Mesenchymal stem cell (in vitro differentiated cells and primary cell): ENCODE measurements at regions not wholly inside any gene's neighbourhood (a gene's known extent, or its start where the extent isn't known, plus 50 kb on each side); places are given as distances from the start of the nearest gene placed in this dataset.

ENCODE experiments used
- DNase-seq: peaks from one replicate; pipeline ENCODE4 v3.0.0-alpha.2; 2013
- H2AFZ ChIP-seq: one replicate; pipeline ENCODE4 v1.6.1; 2013; ENCODE audit warnings: low read depth, mild to moderate bottlenecking, control low read depth, inconsistent platforms, low read length, moderate library complexity
- H2AK5ac ChIP-seq: 2 replicates; pipeline ENCODE4 v1.6.1; 2013; ENCODE audit warnings: low read length, moderate library complexity, mild to moderate bottlenecking, inconsistent platforms; ENCODE audit not compliant: severe bottlenecking
- H2BK120ac ChIP-seq: one replicate; pipeline ENCODE4 v1.6.1; 2013; ENCODE audit warnings: low read depth, mild to moderate bottlenecking, inconsistent platforms, low read length, moderate library complexity
- H2BK12ac ChIP-seq, 2 experiments: one replicate each; pipeline ENCODE4 v1.6.1; 2013; ENCODE audit warnings: inconsistent platforms in 2 of 2, low read length in 2 of 2, mild to moderate bottlenecking in 2 of 2, moderate library complexity in 2 of 2, control low read depth in 1 of 2
- H2BK15ac ChIP-seq: one replicate; pipeline ENCODE4 v1.6.1; 2013; ENCODE audit warnings: mild to moderate bottlenecking, low read depth, inconsistent platforms; ENCODE audit not compliant: poor library complexity, severe bottlenecking
- H2BK5ac ChIP-seq: 2 replicates; pipeline ENCODE4 v1.6.1; 2013; ENCODE audit warnings: low read depth, mild to moderate bottlenecking, low read length, control low read depth, inconsistent platforms; ENCODE audit not compliant: poor library complexity, severe bottlenecking
- H3K14ac ChIP-seq, 2 experiments: one replicate each; pipeline ENCODE4 v1.6.1; 2013; ENCODE audit warnings: inconsistent platforms in 2 of 2, low read length in 2 of 2, control low read depth in 1 of 2, mild to moderate bottlenecking in 1 of 2, moderate library complexity in 1 of 2
- H3K18ac ChIP-seq, 2 experiments: one replicate each; pipeline ENCODE4 v1.6.1; 2013; ENCODE audit warnings: inconsistent platforms in 2 of 2, low read length in 2 of 2, control low read depth in 1 of 2, low read depth in 1 of 2, mild to moderate bottlenecking in 1 of 2
- H3K23ac ChIP-seq, 2 experiments: one replicate each; pipeline ENCODE4 v1.6.1; 2013; ENCODE audit warnings: inconsistent platforms in 2 of 2, low read length in 2 of 2, mild to moderate bottlenecking in 2 of 2, moderate library complexity in 2 of 2, control low read depth in 1 of 2
- H3K27ac ChIP-seq: 2 replicates; pipeline ENCODE4 v1.5.1; 2013; ENCODE audit warnings: mild to moderate bottlenecking, moderate library complexity, low read length, control low read depth, inconsistent platforms; ENCODE audit not compliant: poor library complexity, severe bottlenecking
- H3K27me3 ChIP-seq, 2 experiments: 2 replicates each; pipeline versions ENCODE4 v1.6.1 to v1.7.0; 2013; ENCODE audit warnings: low read length in 2 of 2, mild to moderate bottlenecking in 2 of 2, moderate library complexity in 2 of 2, control low read depth in 1 of 2, inconsistent platforms in 1 of 2; ENCODE audit not compliant: control insufficient read depth in 1 of 2, insufficient read depth in 1 of 2
- H3K36me3 ChIP-seq, 2 experiments: 2 replicates each; pipeline versions ENCODE4 v1.6.1 to v1.7.0; 2013; ENCODE audit warnings: low read length in 2 of 2, control low read depth in 1 of 2, inconsistent platforms in 1 of 2, low read depth in 1 of 2, mild to moderate bottlenecking in 1 of 2; ENCODE audit not compliant: insufficient read depth in 2 of 2, control insufficient read depth in 1 of 2
- H3K4ac ChIP-seq, 2 experiments: one replicate each; pipeline ENCODE4 v1.6.1; 2013; ENCODE audit warnings: inconsistent platforms in 2 of 2, low read length in 2 of 2, mild to moderate bottlenecking in 2 of 2, moderate library complexity in 2 of 2, control low read depth in 1 of 2, low read depth in 1 of 2
- H3K4me1 ChIP-seq: 2 replicates; pipeline ENCODE4 v1.6.1; 2013; ENCODE audit warnings: low read depth, low read length, control low read depth; ENCODE audit not compliant: control insufficient read depth, insufficient read depth
- H3K4me2 ChIP-seq: 2 replicates; pipeline ENCODE4 v1.6.1; 2013; ENCODE audit warnings: low read length, mild to moderate bottlenecking, inconsistent platforms; ENCODE audit not compliant: poor library complexity, severe bottlenecking
- H3K4me3 ChIP-seq, 2 experiments: 2 replicates each; pipeline versions ENCODE4 v1.5.1 to v1.7.0; 2013; ENCODE audit warnings: low read length in 2 of 2, mild to moderate bottlenecking in 2 of 2, control low read depth in 1 of 2, low read depth in 1 of 2; ENCODE audit not compliant: insufficient read depth in 1 of 2
- H3K79me1 ChIP-seq: replicated peaks from 2 replicates; pipeline ENCODE4 v1.6.1; 2013; ENCODE audit warnings: mild to moderate bottlenecking, control low read depth, low read length, inconsistent platforms; ENCODE audit not compliant: poor library complexity, severe bottlenecking
- H3K9ac ChIP-seq: 2 replicates; pipeline ENCODE4 v1.7.0; 2013; ENCODE audit warnings: mild to moderate bottlenecking, low read length, moderate library complexity
- H3K9me3 ChIP-seq: 2 replicates; pipeline ENCODE4 v1.7.0; 2013; ENCODE audit warnings: mild to moderate bottlenecking, low read length; ENCODE audit not compliant: control insufficient read depth
- H4K8ac ChIP-seq: one replicate; pipeline ENCODE4 v1.6.1; 2013; ENCODE audit warnings: inconsistent platforms, mild to moderate bottlenecking, low read length, moderate library complexity
- H4K91ac ChIP-seq: one replicate; pipeline ENCODE4 v1.6.1; 2013; ENCODE audit warnings: mild to moderate bottlenecking, low read length, inconsistent platforms
- WGBS: methylation state at CpG from one replicate; pipeline ENCODE4 v1.1.7; 2013; ENCODE audit warnings: mixed read lengths; 5-methylcytosine and 5-hydroxymethylcytosine counted together

DNA sequence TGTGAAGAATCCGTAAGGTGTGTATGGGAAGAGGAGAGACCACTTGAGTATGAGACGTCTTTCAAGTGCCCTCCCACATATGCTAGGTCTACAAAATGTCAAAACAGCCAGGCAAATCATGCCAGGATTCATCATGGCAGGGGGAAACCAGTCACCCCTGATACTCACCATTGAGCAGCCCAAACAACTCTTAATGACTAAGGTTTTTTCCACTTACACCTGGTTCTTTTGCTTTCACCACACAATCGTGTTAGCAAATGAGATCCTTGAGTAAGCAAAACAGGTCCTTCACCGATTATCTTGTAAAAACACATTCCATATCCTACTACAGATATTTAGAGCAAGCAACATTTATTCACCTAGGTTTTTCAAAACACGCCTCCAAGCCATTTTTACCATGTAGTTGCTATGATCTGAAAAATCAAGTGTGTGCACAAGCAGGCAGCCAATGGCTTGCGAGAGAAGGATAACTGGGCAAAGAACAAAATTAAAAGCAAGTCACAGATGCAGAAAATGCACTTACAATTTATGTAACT is 177.5 kb upstream of the LPP start:
- H3K36me3 ChIP-seq, result no peaks in the 10 kb centered on the region
- no peak overlapping the region for H3K14ac ChIP-seq
- H2AFZ ChIP-seq, result no peak overlapping the region
- H2BK15ac ChIP-seq, result no peak overlapping the region
- no peaks in the 10 kb centered on the region for H3K9me3 ChIP-seq
- no peak overlapping the region for H3K4ac ChIP-seq
- H3K79me1 ChIP-seq, result no peaks in the 10 kb centered on the region
- H3K4me1 ChIP-seq, result peaks cover 6% of the 10 kb centered on the region
- no peak overlapping the region for H2BK5ac ChIP-seq
- no peak overlapping the region for H3K4me3 ChIP-seq
- 98% methylated on average over 5 of the region's 6 CpGs for WGBS
- no peaks in the 10 kb centered on the region for H3K27me3 ChIP-seq
- no peak overlapping the region for H2AK5ac ChIP-seq
- H3K27ac ChIP-seq, result no peak overlapping the region
- H3K9ac ChIP-seq, result no peak overlapping the region
- H2BK120ac ChIP-seq, result no peak overlapping the region
- no peak overlapping the region for H4K8ac ChIP-seq
- H4K91ac ChIP-seq, result no peak overlapping the region
- no peak overlapping the region for H3K18ac ChIP-seq
- H3K23ac ChIP-seq, result no peak overlapping the region
- H3K4me2 ChIP-seq, result no peak overlapping the region
- H2BK12ac ChIP-seq, result no peak overlapping the region
- DNase-seq, result no peak

- no peak overlapping the region for H2AFZ ChIP-seq
- no peak overlapping the region for H2BK15ac ChIP-seq
- no peak overlapping the region for H3K4me2 ChIP-seq
- no peak overlapping the region for H2BK120ac ChIP-seq
- no peak overlapping the region for H4K91ac ChIP-seq
- H3K9ac ChIP-seq, result no peak overlapping the region
- 97% methylated on average over 4 of the region's 4 CpGs for WGBS
- H3K4me1 ChIP-seq, result peaks cover 6% of the 10 kb centered on the region
- no peaks in the 10 kb centered on the region for H3K36me3 ChIP-seq
- H2BK12ac ChIP-seq, result no peak overlapping the region
- H3K4me3 ChIP-seq, result no peak overlapping the region
- H3K27ac ChIP-seq, result no peak overlapping the region
- no peak overlapping the region for H3K4ac ChIP-seq
- H3K18ac ChIP-seq, result no peak overlapping the region
- no peak for DNase-seq
- H3K79me1 ChIP-seq, result no peaks in the 10 kb centered on the region
- no peak overlapping the region for H3K23ac ChIP-seq
- H3K14ac ChIP-seq, result no peak overlapping the region
- no peak overlapping the region for H2BK5ac ChIP-seq
- H3K9me3 ChIP-seq, result no peaks in the 10 kb centered on the region
- H3K27me3 ChIP-seq, result no peaks in the 10 kb centered on the region
- H4K8ac ChIP-seq, result no peak overlapping the region
- no peak overlapping the region for H2AK5ac ChIP-seq
These were observed 176.3 kb upstream of the LPP start for GRCh38 chr3:187977659-187978058.

DNA sequence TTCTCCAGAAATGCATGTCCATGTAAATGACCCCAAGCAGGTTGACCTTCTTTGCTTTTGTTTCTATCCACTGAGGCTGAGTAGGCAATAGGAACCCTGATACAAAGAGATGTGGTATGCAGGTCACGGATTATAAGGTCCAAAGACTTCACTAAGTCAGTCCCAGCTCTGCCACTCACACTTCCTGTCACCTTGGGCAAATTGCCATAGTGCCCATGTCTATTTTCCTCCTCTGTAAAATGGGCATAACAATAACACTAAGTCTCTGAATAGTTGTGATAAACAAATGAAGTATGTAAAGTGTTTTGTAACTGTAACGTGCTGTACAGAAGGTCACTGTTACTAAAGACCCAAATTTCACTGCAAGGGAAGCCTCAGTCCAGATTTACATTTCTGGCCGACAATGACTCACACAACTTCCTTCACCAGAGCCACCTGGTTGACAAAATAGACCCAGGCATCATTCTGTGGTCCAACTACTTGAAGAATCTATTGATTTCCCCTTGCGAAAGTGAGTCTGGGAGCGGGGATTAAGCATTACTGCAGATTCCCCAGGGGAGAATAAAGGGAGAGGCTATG is 175.4 kb upstream of the LPP start:
- Histone ChIP-seq H3K18ac (no peak overlapping the region), H3K14ac (no peak overlapping the region), H3K79me1 (no peaks in the 10 kb centered on the region), H3K4me3 (no peak overlapping the region), H3K36me3 (no peaks in the 10 kb centered on the region), H4K8ac (no peak overlapping the region), H2BK5ac (no peak overlapping the region), H2BK12ac (no peak overlapping the region), H4K91ac (no peak overlapping the region), H3K27ac (no peak overlapping the region), H2BK15ac (no peak overlapping the region), H2AK5ac (no peak overlapping the region), H3K4ac (no peak overlapping the region), H2AFZ (no peak overlapping the region), H3K4me2 (no peak overlapping the region), H2BK120ac (no peak overlapping the region), H3K9me3 (no peaks in the 10 kb centered on the region), H3K4me1 (peaks cover 6% of the 10 kb centered on the region), H3K9ac (no peak overlapping the region), H3K27me3 (no peaks in the 10 kb centered on the region), H3K23ac (no peak overlapping the region)
- DNase-seq, result peak; percentile 50
- 76% methylated on average over 4 of the region's 5 CpGs for WGBS

GRCh38 chr3:187979564-187979963 is 174.4 kb upstream of the LPP start:
- Histone ChIP-seq H3K4me1 (peaks cover 6% of the 10 kb centered on the region), H3K18ac (no peak overlapping the region), H2BK120ac (no peak overlapping the region), H4K8ac (no peak overlapping the region), H2BK5ac (no peak overlapping the region), H2BK15ac (no peak overlapping the region), H2AFZ (no peak overlapping the region), H4K91ac (no peak overlapping the region), H3K27me3 (no peaks in the 10 kb centered on the region), H3K4me3 (no peak overlapping the region), H3K27ac (no peak overlapping the region), H3K4me2 (no peak overlapping the region), H3K14ac (peak overlapping the region in 1 of 2 experiments; percentile 81), H3K4ac (no peak overlapping the region), H2AK5ac (no peak overlapping the region), H3K9me3 (no peaks in the 10 kb centered on the region), H3K9ac (no peak overlapping the region), H2BK12ac (no peak overlapping the region), H3K23ac (no peak overlapping the region), H3K79me1 (no peaks in the 10 kb centered on the region), H3K36me3 (no peaks in the 10 kb centered on the region)
- WGBS, result 98% methylated on average over 2 of the region's 2 CpGs
- DNase-seq, result no peak
